ENCODE measurements at regions not wholly inside any gene's neighbourhood (a gene's known extent, or its start where the extent isn't known, plus 50 kb on each side); places are given as distances from the start of the nearest gene placed in this dataset.

- TF ChIP-seq CTCF (IDR thresholded peaks at IDR 0.05; ENCODE audit: insufficient read depth, low read depth, low read length), result no peak
- TF ChIP-seq EZH2 (IDR thresholded peaks at IDR 0.05; ENCODE audit: insufficient read depth, low read length), result no peak
Observed at GRCh38 chr7:96942112-96942511, 63.2 kb upstream of the DLX6 start.
